OCI-LY7 (cell line): ENCODE measurements at regions not wholly inside any gene's neighbourhood (a gene's known extent, or its start where the extent isn't known, plus 50 kb on each side); places are given as distances from the start of the nearest gene placed in this dataset.
"Not testable (repeated sequence)": the region's sequence is repeated elsewhere in the genome, so short reads cannot be mapped to it uniquely, and the experiment has no call there.

Experiments
- BruUV-seq: library from RNA; stranded (reverse); fragments of 400-500 nt; replicated peaks from 2 replicates; lab custom pipeline; 2021; lab: Mats Ljungman, UMichigan
- CTCF ChIA-PET: fragments of 300-600 bp; sonication (Branson Sonifier 250); formaldehyde crosslinking; loops from one replicate; lab custom pipeline; 2022; ENCODE audit warnings: antibody characterized with exemption; ENCODE audit not compliant: unreplicated experiment; lab: Charles Lee
- POLR2A ChIA-PET: fragments of 300-600 bp; sonication (Branson Sonifier 250); formaldehyde crosslinking; loops from one replicate; lab custom pipeline; 2022; ENCODE audit warnings: antibody characterized with exemption; lab: Charles Lee
- DNase-seq: peaks from one replicate; pipeline ENCODE4 v3.0.0-alpha.2; 2015; ENCODE audit warnings: low spot score
- H2AFZ ChIP-seq: fragments of 200-600 bp; sonication (generic), shearing (Covaris generic); 2 replicates; pipeline ENCODE4 v1.6.1; 2014; ENCODE audit warnings: mild to moderate bottlenecking, antibody characterized with exemption, low read length, moderate library complexity
- H3K27ac ChIP-seq: fragments of 200-600 bp; sonication (generic); 2 replicates; pipeline ENCODE4 v1.5.1; 2014; ENCODE audit warnings: mixed run types, low read depth, mild to moderate bottlenecking, moderate library complexity, low read length, inconsistent platforms; ENCODE audit not compliant: poor library complexity, severe bottlenecking
- H3K36me3 ChIP-seq: fragments of 200-600 bp; sonication (generic); 2 replicates; pipeline ENCODE4 v1.6.1; 2014; ENCODE audit warnings: mild to moderate bottlenecking, antibody characterized with exemption, low read length, moderate library complexity, mixed read lengths; ENCODE audit not compliant: insufficient read depth
- H3K4me1 ChIP-seq: fragments of 200-600 bp; sonication (generic); 2 replicates; pipeline ENCODE4 v1.5.1; 2014; ENCODE audit warnings: mild to moderate bottlenecking, low read length; ENCODE audit not compliant: insufficient read depth, poor library complexity, severe bottlenecking
- H3K4me2 ChIP-seq: fragments of 200-600 bp; sonication (generic); 2 replicates; pipeline ENCODE4 v1.6.1; 2014; ENCODE audit warnings: mild to moderate bottlenecking, low read length
- H3K4me3 ChIP-seq: fragments of 200-600 bp; sonication (generic); 2 replicates; pipeline ENCODE4 v1.5.1; 2014; ENCODE audit warnings: mild to moderate bottlenecking, low read depth, low read length; ENCODE audit not compliant: poor library complexity, severe bottlenecking
- H3K79me2 ChIP-seq: fragments of 200-600 bp; sonication (generic); 2 replicates; pipeline ENCODE4 v1.6.1; 2016; ENCODE audit warnings: low read depth, mild to moderate bottlenecking, low read length, moderate library complexity, mixed read lengths; ENCODE audit not compliant: insufficient read depth
- H3K9me2 ChIP-seq: fragments of 200-600 bp; sonication (generic); 2 replicates; pipeline ENCODE4 v1.6.1; 2016; ENCODE audit warnings: mild to moderate bottlenecking, low read length, mixed read lengths; ENCODE audit not compliant: insufficient read depth
- H3K9me3 ChIP-seq: fragments of 200-600 bp; sonication (generic); 2 replicates; pipeline ENCODE4 v1.6.1; 2014; ENCODE audit warnings: mild to moderate bottlenecking, mixed run types, low read length, mixed read lengths
- H4K20me1 ChIP-seq: fragments of 200-600 bp; sonication (generic); 2 replicates; pipeline ENCODE4 v1.6.1; 2014; ENCODE audit warnings: mild to moderate bottlenecking, antibody characterized with exemption, low read length, moderate library complexity, mixed read lengths; ENCODE audit not compliant: insufficient read depth
- EZH2phosphoT487 ChIP-seq: fragments of 200-600 bp; sonication (generic); IDR thresholded peaks from 2 replicates; pipeline ENCODE4 v1.6.1; 2018; ENCODE audit warnings: low read depth, borderline replicate concordance, mild to moderate bottlenecking, mixed run types, antibody characterized with exemption, low read length, moderate library complexity, mixed read lengths
- intact Hi-C: fragments of 100-400 bp; cut with micrococcal nuclease; formaldehyde crosslinking; loops from one replicate; pipeline ENCODE4 v1.10.0; 2022; ENCODE audit not compliant: unreplicated experiment
- TF ChIP-seq, protein P1 (sequence below): fragments of 200-600 bp; sonication (generic); conservative IDR thresholded peaks from 2 replicates; pipeline ENCODE4 v1.5.1; 2014; ENCODE audit warnings: mild to moderate bottlenecking, antibody characterized with exemption, low read length, moderate library complexity, mixed read lengths

DNA sequence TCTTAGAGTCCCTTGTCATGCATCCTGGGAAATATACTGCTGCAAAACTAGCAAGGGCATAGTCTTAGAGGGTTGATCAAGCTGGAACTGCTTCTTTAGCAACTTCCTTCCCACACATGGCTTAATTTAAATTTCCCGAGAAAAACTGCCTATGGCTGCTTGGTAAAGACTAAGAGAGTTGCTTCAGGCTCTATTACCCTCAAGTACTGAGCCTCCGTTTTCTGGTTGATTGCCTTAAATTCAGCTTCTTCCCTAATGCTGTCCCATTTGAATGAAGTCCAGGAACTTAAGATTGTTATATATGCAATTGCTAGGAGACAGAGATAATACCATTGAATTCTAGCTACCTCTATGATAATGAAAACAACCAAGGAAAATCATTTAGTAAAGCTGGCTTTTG is 385.7 kb upstream of the CYLC2 start:
- CTCF ChIA-PET, result no interaction called here
- intact Hi-C loops, result loop anchor here (10.0 kb wide), 2 partner anchors 45 to 155 kb away; no protein-coding TSS in a partner anchor
- BruUV-seq, result no TSS peak

DNA sequence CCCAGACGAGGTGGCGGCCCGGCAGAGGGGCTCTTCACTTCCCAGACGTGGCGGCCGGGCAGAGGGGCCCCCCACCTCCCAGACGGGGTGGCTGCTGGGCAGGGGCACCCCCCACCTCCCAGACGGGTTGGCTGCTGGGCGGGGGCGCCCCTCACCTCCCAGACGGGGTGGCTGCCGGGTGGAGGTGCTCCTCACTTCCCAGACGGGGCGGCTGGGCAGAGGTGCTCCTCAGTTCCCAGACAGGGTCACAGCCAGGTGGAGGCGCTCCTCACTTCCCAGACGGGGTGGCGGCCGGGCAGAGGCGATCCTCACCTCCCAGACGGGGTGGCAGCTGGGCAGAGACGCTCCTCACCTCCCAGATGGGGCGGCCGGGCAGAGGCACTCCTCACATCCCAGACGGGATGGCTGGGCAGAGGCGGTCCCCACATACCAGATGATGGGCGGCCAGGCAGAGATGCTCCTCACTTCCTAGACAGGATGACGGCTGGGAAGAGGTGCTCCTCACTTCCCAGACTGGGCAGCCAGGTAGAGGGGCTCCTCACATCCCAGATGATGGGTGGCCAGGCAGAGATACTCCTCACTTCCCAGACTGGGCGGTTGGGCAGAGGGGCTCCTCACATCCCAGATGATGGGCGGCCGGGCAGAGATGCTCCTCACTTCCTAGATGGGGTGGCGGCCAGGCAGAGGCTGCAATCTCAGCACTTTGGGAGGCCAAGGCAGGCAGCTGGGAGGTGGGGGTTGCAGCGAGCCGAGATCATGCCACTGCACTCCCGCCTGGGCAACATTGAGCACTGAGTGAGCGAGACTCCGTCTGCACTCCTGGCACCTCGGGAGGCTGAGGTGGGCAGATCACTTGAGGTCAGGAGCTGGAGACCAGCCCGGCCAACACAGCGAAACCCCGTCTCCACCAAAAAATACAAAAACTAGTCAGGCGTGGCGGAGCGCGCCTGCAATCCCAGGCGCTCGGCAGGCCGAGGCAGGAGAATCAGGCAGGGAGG is 391.6 kb upstream of the CYLC2 start:
- H3K36me3 ChIP-seq, H3K9me3 ChIP-seq, H3K9me2 ChIP-seq, DNase-seq, H3K79me2 ChIP-seq, H3K27ac ChIP-seq, POLR2A ChIA-PET, H3K4me2 ChIP-seq, H3K4me3 ChIP-seq, H3K4me1 ChIP-seq, BruUV-seq, CTCF ChIA-PET, H2AFZ ChIP-seq, H4K20me1 ChIP-seq: not testable (repeated sequence)
- intact Hi-C loops, result loop anchor here (10.0 kb wide), 2 partner anchors 51 to 161 kb away; no protein-coding TSS in a partner anchor

More for the DNA sequence above, 385.7 kb upstream of the CYLC2 start:
- POLR2A ChIA-PET, result no interaction called here
- H3K4me2 ChIP-seq, result no peak overlapping the region
- H3K79me2 ChIP-seq, result no peaks in the 10 kb centered on the region
- H3K9me3 ChIP-seq, result no peaks in the 10 kb centered on the region
- no peak overlapping the region for H3K27ac ChIP-seq
- H3K4me1 ChIP-seq, result no peaks in the 10 kb centered on the region
- no peak overlapping the region for H2AFZ ChIP-seq
- no peak overlapping the region for H3K4me3 ChIP-seq
- no peaks in the 10 kb centered on the region for H3K9me2 ChIP-seq
- DNase-seq, result no peak
- H3K36me3 ChIP-seq, result no peaks in the 10 kb centered on the region
- no peak for TF ChIP-seq EZH2phosphoT487
- TF ChIP-seq, protein P1, sequence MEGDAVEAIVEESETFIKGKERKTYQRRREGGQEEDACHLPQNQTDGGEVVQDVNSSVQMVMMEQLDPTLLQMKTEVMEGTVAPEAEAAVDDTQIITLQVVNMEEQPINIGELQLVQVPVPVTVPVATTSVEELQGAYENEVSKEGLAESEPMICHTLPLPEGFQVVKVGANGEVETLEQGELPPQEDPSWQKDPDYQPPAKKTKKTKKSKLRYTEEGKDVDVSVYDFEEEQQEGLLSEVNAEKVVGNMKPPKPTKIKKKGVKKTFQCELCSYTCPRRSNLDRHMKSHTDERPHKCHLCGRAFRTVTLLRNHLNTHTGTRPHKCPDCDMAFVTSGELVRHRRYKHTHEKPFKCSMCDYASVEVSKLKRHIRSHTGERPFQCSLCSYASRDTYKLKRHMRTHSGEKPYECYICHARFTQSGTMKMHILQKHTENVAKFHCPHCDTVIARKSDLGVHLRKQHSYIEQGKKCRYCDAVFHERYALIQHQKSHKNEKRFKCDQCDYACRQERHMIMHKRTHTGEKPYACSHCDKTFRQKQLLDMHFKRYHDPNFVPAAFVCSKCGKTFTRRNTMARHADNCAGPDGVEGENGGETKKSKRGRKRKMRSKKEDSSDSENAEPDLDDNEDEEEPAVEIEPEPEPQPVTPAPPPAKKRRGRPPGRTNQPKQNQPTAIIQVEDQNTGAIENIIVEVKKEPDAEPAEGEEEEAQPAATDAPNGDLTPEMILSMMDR, result no peak
- no peaks in the 10 kb centered on the region for H4K20me1 ChIP-seq

DNA sequence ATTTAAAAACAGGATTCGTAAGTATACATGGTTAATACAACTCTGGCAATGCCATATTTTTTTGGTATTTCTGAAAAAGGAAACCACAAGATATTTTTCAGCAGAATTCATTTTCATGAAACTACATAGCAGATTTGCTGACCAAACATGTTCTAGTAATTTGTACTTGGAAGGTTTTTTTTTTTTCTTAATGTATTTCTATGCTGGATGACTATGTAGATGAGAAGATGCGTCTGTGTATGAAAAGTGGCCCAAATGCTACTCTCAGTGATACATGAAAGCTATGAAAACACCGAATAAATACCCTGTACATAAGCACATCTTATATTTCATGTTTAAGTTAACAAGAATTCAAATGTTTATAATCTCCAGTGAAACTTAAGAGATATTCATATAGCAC is 400.9 kb upstream of the CYLC2 start:
- ChIA-PET CTCF (no interaction called here), POLR2A (no interaction called here)
- Histone ChIP-seq H3K4me3 (no peak overlapping the region), H4K20me1 (no peaks in the 10 kb centered on the region), H3K9me3 (no peaks in the 10 kb centered on the region), H3K36me3 (no peaks in the 10 kb centered on the region), H3K4me1 (no peaks in the 10 kb centered on the region), H3K27ac (no peak overlapping the region), H3K9me2 (no peaks in the 10 kb centered on the region), H2AFZ (no peak overlapping the region), H3K79me2 (no peaks in the 10 kb centered on the region), H3K4me2 (no peak overlapping the region)
- no TSS peak for BruUV-seq
- intact Hi-C loops, result no loop called here
- no peak for DNase-seq
- TF ChIP-seq, protein P1, result no peak
- no peak for TF ChIP-seq EZH2phosphoT487
